ENCODE measurements at regions not wholly inside any gene's neighbourhood (a gene's known extent, or its start where the extent isn't known, plus 50 kb on each side); places are given as distances from the start of the nearest gene placed in this dataset.

GRCh38 chr13:44160591-44161191 lies 212.9 kb upstream of the SERP2 start:
- no peak overlapping the region for H3K4me3 ChIP-seq
- H3K27ac ChIP-seq = peak overlapping the region; percentile 64 to 78

GRCh38 chr13:44163108-44163507 lies 210.5 kb upstream of the SERP2 start:
- H3K9me3 ChIP-seq = no peaks in the 10 kb centered on the region
- H3K27ac ChIP-seq = no peak overlapping the region
- no peak for DNase-seq (ENCODE audit: low spot score)
- H3K36me3 ChIP-seq = no peaks in the 10 kb centered on the region
- TF ChIP-seq CTCF (IDR thresholded peaks at IDR 0.05) = no peak
- no peaks in the 10 kb centered on the region for H3K27me3 ChIP-seq
- peaks cover 0 to 36% of the 10 kb centered on the region in 2 donors for H3K4me1 ChIP-seq
- no peak overlapping the region for H3K4me3 ChIP-seq

More at GRCh38 chr13:44160591-44161191, 212.9 kb upstream of the SERP2 start:
- Histone ChIP-seq H3K4me1 (peaks cover 0 to 49% of the 10 kb centered on the region in 2 donors), H3K9me3 (no peaks in the 10 kb centered on the region), H3K27me3 (no peaks in the 10 kb centered on the region), H3K36me3 (no peaks in the 10 kb centered on the region)
- no peak for DNase-seq (ENCODE audit: low spot score)
- TF ChIP-seq CTCF (IDR thresholded peaks at IDR 0.05) = no peak

- no peak overlapping the region for H3K27ac ChIP-seq
- H3K27me3 ChIP-seq = no peaks in the 10 kb centered on the region
- no peak for TF ChIP-seq CTCF (IDR thresholded peaks at IDR 0.05)
- H3K4me1 ChIP-seq = peaks cover 0 to 14% of the 10 kb centered on the region in 2 donors
- H3K9me3 ChIP-seq = no peaks in the 10 kb centered on the region
- H3K36me3 ChIP-seq = no peaks in the 10 kb centered on the region
- no peak for DNase-seq (ENCODE audit: low spot score)
- H3K4me3 ChIP-seq = no peak overlapping the region
Measured at GRCh38 chr13:44165221-44165888, 208.3 kb upstream of the SERP2 start.

- H3K9me3 ChIP-seq = no peaks in the 10 kb centered on the region
- no peak for TF ChIP-seq CTCF (IDR thresholded peaks at IDR 0.05)
- no peaks in the 10 kb centered on the region for H3K27me3 ChIP-seq
- no peak for DNase-seq (ENCODE audit: low spot score)
- no peak overlapping the region for H3K27ac ChIP-seq
- no peak overlapping the region for H3K4me3 ChIP-seq
- no peaks in the 10 kb centered on the region for H3K36me3 ChIP-seq
- H3K4me1 ChIP-seq = peaks cover 0 to 8% of the 10 kb centered on the region in 2 donors
Measured at GRCh38 chr13:44165889-44166496, 207.6 kb upstream of the SERP2 start.

- H3K9me3 ChIP-seq = no peaks in the 10 kb centered on the region
- H3K27ac ChIP-seq = no peak overlapping the region
- no peaks in the 10 kb centered on the region for H3K36me3 ChIP-seq
- no peaks in the 10 kb centered on the region for H3K27me3 ChIP-seq
- no peak for TF ChIP-seq CTCF (IDR thresholded peaks at IDR 0.05)
- H3K4me3 ChIP-seq = no peak overlapping the region
- DNase-seq (ENCODE audit: low spot score) = no peak
- peaks cover 0 to 3% of the 10 kb centered on the region in 2 donors for H3K4me1 ChIP-seq
Measured at GRCh38 chr13:44169018-44169911, 204.4 kb upstream of the SERP2 start.
